HG02798 (cell line): ENCODE measurements at regions not wholly inside any gene's neighbourhood (a gene's known extent, or its start where the extent isn't known, plus 50 kb on each side); places are given as distances from the start of the nearest gene placed in this dataset.
"Not testable (repeated sequence)": the region's sequence is repeated elsewhere in the genome, so short reads cannot be mapped to it uniquely, and the experiment has no call there.

Experiments
- ATAC-seq: cut with Tn5 transposase; IDR thresholded peaks from one replicate; pipeline ENCODE4 v1.9.1; 2021; ENCODE audit warnings: mild to moderate bottlenecking; ENCODE audit not compliant: unreplicated experiment, poor library complexity

DNA sequence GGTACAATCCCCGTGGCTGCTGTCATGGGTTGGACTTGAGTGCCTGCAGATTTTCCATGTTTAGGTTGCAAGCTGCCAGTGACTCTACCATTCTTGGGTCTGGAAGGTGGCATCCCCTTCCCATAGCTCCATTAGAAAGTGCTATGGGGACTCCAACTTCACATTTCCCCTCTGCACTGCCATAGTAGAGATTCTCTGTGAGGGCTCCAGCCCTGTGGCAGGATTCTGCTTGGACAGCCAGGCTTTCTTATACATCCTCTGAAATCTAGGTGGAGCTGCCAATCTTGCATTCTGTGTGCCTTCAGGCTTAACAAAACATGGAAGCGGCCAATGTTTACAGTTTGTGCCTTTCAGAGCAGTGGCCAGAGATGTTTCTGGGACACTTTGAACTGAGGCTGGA, 636.2 kb downstream of the SLITRK6 start:
- no peak for ATAC-seq

GRCh38 chr13:85148009-85148408, 651.2 kb downstream of the SLITRK6 start:
- no peak for ATAC-seq

GRCh38 chr13:85142351-85142927, 656.8 kb downstream of the SLITRK6 start:
- ATAC-seq, result no peak

DNA sequence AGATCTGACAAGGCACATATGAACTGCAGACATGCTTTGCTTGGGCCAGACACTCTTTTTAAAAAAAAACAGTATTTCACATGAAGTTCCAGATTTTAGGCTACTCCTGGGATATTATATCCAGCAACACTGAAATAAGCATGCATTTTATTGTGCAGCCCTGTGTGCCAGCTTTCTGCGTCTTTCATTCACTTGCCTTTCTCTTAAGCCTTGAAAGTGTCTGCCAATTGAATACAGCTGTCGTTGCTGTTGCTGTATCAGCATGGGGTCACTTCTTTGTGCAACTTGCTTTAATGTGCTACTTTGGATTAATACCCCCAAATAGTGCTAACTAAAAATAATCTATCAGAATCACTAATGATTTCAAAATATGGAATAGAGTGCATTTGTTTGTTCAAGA, 657.8 kb downstream of the SLITRK6 start:
- no peak for ATAC-seq

DNA sequence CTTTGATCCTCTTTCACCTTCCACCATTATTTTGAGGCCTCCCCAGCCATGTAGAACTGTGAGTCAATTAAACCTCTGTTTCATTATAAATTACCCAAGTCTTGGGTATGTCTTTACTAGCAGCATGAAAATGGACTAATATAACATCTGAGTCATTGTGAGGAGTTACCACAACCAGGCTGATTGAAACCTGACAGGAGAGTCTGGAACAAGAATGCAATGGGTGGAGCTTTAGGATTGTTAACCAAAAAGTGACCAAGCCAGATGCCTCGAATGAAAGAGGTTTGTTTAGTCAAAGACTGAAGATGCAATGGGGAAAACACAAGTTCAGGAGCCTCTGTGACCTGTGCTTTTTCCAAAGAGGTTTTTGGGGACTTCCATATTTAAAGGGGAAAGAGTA, 659.0 kb downstream of the SLITRK6 start:
- ATAC-seq, result no peak

- ATAC-seq, result no peak
These were observed 661.7 kb downstream of the SLITRK6 start for GRCh38 chr13:85137516-85137915.

- no peak for ATAC-seq
These were observed 666.2 kb downstream of the SLITRK6 start for GRCh38 chr13:85132986-85133385.

GRCh38 chr13:85123501-85123900, 675.7 kb downstream of the SLITRK6 start:
- not testable (repeated sequence) for ATAC-seq

DNA sequence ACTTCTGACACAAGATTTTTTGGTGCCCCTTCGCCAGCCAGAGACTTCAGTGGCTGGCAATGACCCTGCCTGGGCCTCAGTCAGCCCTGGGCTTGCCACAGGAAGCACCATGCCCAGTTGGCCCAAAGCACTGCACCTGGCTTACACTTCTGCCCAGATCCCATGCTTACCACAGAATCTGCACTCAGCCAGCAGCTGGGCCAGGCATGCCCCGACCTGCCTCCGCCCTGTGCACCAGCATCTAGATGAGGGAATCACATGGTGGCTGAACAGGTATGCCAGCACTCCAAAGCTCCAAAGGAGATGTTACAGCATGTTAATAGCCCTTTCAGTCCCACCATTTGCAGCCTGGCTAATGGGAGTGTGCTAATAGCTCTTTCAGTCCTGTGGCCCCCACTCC, 690.9 kb downstream of the SLITRK6 start:
- no peak for ATAC-seq

DNA sequence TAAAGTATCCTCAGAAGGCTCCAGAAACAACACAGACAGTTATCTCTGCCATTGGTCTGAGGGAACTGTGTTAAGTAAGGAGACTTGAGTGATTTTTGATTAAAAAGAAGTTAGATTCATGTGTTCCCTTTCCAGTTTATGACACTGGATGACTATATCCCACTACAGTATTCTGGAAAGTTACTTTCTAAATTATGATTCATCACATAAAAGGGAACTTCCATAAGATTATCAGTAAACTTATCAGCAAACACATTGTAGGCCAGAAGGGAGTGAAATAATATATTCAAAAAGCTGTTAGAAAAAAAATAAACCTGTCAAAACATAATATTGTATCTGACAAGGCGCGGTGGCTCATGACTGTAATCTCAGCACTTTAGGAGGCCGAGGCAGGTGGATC, 700.0 kb downstream of the SLITRK6 start:
- no peak for ATAC-seq

DNA sequence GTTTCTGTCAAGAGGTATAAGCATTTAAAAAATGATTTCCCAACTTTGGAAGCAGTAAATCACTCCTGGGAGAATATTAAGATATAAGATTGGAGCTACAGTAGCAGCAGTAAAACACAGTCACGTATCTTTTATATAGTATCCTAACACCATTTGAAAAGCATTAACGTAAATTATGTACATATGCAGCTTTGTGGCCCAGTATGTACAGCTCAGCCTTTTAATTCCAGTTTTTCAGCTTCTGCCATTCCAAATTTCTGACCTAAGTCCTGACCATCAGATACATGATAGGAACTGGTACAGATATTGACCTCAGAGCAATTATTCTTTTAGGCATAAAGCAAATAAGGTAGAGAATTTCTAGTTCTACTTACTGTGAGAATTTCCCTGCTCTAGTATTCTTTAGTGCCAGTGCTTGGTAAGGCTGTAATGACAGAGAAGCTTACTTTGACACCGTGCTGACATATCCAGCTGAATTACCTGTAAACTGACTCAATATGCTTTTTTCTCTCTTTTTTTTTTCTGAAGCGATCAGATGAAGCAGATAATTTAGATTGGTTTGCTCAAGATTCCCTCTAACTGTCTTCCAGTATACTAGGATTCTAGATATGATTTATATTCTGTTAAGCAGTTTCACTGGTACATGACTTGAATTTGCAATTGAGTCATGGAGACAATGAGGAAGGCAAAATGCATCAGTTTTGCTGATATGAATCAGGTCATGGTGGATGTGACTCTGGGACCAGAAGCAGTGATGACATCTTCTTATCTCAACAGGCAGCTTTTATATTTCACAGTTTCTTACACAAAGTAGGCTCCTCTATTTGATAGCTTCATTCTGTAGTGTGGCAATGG, 703.6 kb downstream of the SLITRK6 start:
- no peak for ATAC-seq

DNA sequence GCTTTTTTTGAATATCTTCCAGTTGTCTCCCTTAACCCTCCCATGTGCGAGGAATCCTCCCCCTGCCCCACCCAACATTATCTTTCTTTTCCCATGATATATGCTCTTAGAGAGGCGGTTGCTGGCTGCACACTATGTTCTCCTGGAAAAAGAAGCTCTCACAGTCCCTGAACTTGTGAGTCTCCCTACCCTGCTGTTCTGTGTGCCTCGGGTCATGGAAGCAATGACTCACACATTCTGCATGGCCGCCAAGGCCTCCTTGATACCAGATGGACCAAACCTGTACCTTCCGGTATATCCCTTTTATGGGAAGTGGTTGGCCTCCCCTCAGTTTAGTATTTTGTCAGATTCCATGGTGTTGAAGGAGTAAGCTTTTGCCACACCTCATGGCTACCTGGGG, 705.4 kb downstream of the SLITRK6 start:
- ATAC-seq, result no peak

GRCh38 chr13:85091631-85092234, 707.5 kb downstream of the SLITRK6 start:
- ATAC-seq, result no peak

DNA sequence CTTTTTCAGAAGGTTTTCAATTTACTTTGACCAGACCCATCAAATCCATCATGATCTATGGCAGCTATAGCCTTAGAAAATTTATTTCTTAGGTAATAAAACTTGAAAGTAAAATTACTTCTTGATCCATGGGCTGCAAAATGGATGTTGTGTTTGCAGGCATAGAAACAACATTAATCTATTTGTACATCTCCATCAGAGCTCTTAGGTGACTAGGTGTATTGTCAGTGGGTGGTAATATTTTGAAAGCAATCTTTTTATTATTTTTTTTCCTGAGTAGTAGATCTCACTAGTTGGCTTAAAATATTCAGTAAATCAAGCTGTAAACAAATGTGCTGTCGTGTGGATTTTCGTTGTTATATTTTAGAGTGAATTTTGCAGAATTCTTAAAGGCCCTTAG, 710.0 kb downstream of the SLITRK6 start:
- ATAC-seq, result no peak

- ATAC-seq, result no peak
These were observed 718.5 kb downstream of the SLITRK6 start for GRCh38 chr13:85080691-85081090.

DNA sequence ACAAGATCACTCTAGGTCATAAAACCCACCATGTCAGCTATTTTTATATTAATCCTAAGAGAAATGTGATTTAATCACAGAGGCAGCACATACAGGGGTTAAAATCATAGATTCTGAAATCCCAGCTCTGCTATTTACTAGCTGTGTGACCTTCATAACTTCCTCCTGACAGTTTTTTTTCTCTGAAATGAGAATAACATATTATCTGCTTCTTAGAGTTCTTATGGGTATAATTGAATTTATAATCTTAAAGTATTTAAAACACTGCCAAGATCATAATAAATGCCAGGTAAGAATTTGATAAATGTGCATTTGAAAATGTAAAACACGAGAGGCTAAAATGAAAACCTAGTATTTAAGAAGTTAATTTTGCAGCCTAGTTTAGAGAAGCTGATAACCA, 722.9 kb downstream of the SLITRK6 start:
- no peak for ATAC-seq

DNA sequence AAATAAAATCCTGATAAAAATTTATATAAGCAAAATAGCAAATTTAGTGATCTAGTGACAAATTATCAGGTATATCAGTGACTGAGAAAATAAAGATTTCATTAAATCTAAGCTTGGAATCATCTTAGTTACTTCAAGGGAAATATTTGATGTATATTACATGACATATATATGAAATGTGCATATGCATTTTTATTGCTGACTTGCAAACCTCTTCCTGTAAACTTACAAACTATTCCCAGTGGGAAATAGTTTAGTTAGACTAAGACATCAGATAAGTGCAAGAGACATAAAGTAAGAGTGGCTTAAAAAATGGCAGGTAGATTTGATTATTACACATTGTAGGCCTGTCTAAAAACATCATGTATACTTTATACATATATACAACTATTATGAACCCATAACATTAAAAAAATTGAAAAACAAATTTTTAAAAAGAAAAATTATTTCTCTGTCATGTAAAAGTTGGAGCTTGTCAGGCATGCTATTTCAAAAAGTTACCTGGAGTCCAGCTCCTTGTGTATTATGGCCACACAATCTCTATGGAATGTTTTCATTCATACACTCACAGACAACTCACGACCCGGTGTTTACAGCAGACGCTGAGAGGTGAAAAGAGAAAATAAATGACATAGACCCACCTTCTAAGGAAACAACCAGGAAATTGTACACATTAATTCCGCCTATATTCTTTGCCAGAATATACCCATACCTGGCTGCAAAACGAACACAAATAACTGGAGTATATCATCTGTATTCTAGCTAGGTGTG, 724.5 kb downstream of the SLITRK6 start:
- no peak for ATAC-seq

DNA sequence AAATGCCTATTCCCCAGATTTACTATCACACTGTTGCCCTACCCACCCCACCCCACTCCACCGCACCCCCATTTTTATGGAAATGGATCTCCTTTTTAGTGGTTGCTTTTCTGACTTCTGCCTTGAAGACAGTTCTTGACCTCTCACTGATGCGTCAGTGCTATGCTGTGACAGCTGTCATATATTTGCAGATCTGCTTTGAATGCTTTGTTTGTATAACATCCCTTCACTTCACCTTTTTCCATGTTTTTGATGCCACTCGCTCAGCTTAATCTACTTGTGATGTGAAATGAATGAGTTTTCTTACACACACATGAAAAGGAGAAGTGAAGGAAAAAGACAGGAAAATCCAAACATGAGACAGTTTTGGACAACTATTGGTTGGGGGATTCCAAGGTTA, 731.0 kb downstream of the SLITRK6 start:
- no peak for ATAC-seq

- no peak for ATAC-seq
These were observed 759.0 kb downstream of the SLITRK6 start for GRCh38 chr13:85040215-85040614.

- ATAC-seq, result no peak
These were observed 767.4 kb downstream of the SLITRK6 start for GRCh38 chr13:85031771-85032170.

DNA sequence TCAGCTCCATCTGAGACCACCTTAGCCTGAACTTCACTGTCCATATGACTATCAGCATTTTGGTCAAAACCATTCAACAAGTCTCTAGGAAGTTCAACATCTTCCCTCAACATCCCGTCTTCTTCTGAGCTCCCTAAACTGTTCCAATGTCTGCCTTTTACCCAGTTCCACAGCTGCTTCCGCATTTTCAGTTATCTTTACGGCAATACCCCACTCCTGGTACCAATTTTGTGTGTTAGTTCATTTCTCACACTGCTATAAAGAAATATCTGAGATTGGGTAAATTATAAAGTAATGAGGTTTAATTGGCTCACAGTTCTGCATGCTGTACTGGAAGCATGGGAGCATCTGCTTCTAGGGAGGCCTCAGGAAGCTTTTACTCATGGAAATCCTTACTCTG, 771.2 kb downstream of the SLITRK6 start:
- no peak for ATAC-seq
